HepG2 (cell line): ENCODE measurements at regions not wholly inside any gene's neighbourhood (a gene's known extent, or its start where the extent isn't known, plus 50 kb on each side); places are given as distances from the start of the nearest gene placed in this dataset.

Source experiments
- ATF7 ChIP-seq, 2 experiments: fragments of 450-650 bp in 1 of 2; sonication (generic) in 1 of 2; formaldehyde crosslinking in 1 of 2; IDR thresholded peaks; 2 replicates each; pipeline versions ENCODE4 v1.4.0 to v1.6.1; 2016 to 2020; ENCODE audit warnings: antibody characterized with exemption in 1 of 2, mild to moderate bottlenecking in 1 of 2, missing genetic modification reagents in 1 of 2
- E2F1 ChIP-seq: sonication (generic); formaldehyde crosslinking; IDR thresholded peaks from 2 replicates; pipeline ENCODE4 v1.5.0; 2020; ENCODE audit warnings: missing genetic modification reagents
- EP300 ChIP-seq, 3 experiments: sonication (generic) in 1 of 3; formaldehyde crosslinking in 1 of 3; IDR thresholded peaks; 2 replicates each; pipeline versions ENCODE4 v1.5.1 to v1.6.1; 2011 to 2020; ENCODE audit warnings: low read depth in 2 of 3, low read length in 2 of 3, borderline replicate concordance in 1 of 3, improper control_type of control experiment in 1 of 3, mild to moderate bottlenecking in 1 of 3, missing genetic modification reagents in 1 of 3, moderate library complexity in 1 of 3
- GPBP1L1 ChIP-seq: sonication (generic); formaldehyde crosslinking; IDR thresholded peaks from 2 replicates; pipeline ENCODE4 v1.5.0; 2020; ENCODE audit warnings: mild to moderate bottlenecking, missing genetic modification reagents
- HDAC6 ChIP-seq: fragments of 200-600 bp; sonication (generic); IDR thresholded peaks from 2 replicates; pipeline ENCODE4 v1.7.0; 2017; ENCODE audit warnings: mild to moderate bottlenecking, antibody characterized with exemption, low read length, low read depth
- KAT7 ChIP-seq: IDR thresholded peaks from 2 replicates; pipeline ENCODE4 v1.6.1; 2018; ENCODE audit warnings: borderline replicate concordance, missing compliant biosample characterization
- KDM6A ChIP-seq: IDR thresholded peaks from 2 replicates; pipeline ENCODE4 v1.6.1; 2016; ENCODE audit warnings: low read depth
- MZF1 ChIP-seq: sonication (generic); formaldehyde crosslinking; IDR thresholded peaks from 2 replicates; pipeline ENCODE4 v1.8.1; 2023; ENCODE audit warnings: mild to moderate bottlenecking, missing genetic modification reagents, borderline replicate concordance
- NFATC3 ChIP-seq: sonication (generic); formaldehyde crosslinking; IDR thresholded peaks from 2 replicates; pipeline ENCODE4 v1.5.1; 2020; ENCODE audit warnings: mild to moderate bottlenecking, missing genetic modification reagents
- STAG1 ChIP-seq: sonication (generic); formaldehyde crosslinking; IDR thresholded peaks from 2 replicates; pipeline ENCODE4 v1.4.0; 2020; ENCODE audit warnings: missing genetic modification reagents
- TP53 ChIP-seq: sonication (generic); formaldehyde crosslinking; conservative IDR thresholded peaks from 2 replicates; pipeline ENCODE4 v1.4.0; 2020; ENCODE audit warnings: missing genetic modification reagents
- U2AF1 ChIP-seq: fragments of 200-400 bp; formaldehyde crosslinking; optimal IDR thresholded peaks from 2 replicates; pipeline ENCODE3; 2017; ENCODE audit warnings: mild to moderate bottlenecking, low read depth, low read length
- YY1 ChIP-seq: IDR thresholded peaks from 2 replicates; pipeline ENCODE4 v1.6.1; 2011; ENCODE audit warnings: low read length, low read depth, moderate library complexity, mild to moderate bottlenecking; ENCODE audit not compliant: insufficient read depth, insufficient replicate concordance
- ZBTB20 ChIP-seq: sonication (generic); formaldehyde crosslinking; IDR thresholded peaks from 2 replicates; pipeline ENCODE4 v1.8.1; 2023; ENCODE audit warnings: missing genetic modification reagents, low read depth, mild to moderate bottlenecking, borderline replicate concordance
- ZBTB34 ChIP-seq: sonication (generic); formaldehyde crosslinking; IDR thresholded peaks from 2 replicates; pipeline ENCODE4 v1.8.0; 2022; ENCODE audit warnings: mild to moderate bottlenecking, missing genetic modification reagents
- ZNF3 ChIP-seq: IDR thresholded peaks from 2 replicates; pipeline ENCODE4 v1.7.0; 2017; ENCODE audit warnings: inconsistent platforms
- ZNF329 ChIP-seq: sonication (generic); formaldehyde crosslinking; IDR thresholded peaks from 2 replicates; pipeline ENCODE4 v1.9.0; 2021; ENCODE audit warnings: low read depth, mild to moderate bottlenecking, missing genetic modification reagents
- ZNF570 ChIP-seq: sonication (generic); formaldehyde crosslinking; IDR thresholded peaks from 2 replicates; pipeline ENCODE4 v1.4.0; 2020; ENCODE audit warnings: mild to moderate bottlenecking, missing genetic modification reagents, borderline replicate concordance
- ZNF724P ChIP-seq: sonication (generic); formaldehyde crosslinking; IDR thresholded peaks from 2 replicates; pipeline ENCODE4 v1.8.0; 2022; ENCODE audit warnings: missing genetic modification reagents, borderline replicate concordance
- ZNF772 ChIP-seq: sonication (generic); formaldehyde crosslinking; IDR thresholded peaks from 2 replicates; pipeline ENCODE4 v1.5.0; 2020; ENCODE audit warnings: mild to moderate bottlenecking, missing genetic modification reagents
- TF ChIP-seq, protein P1 (sequence below): IDR thresholded peaks from 2 replicates; pipeline ENCODE4 v1.6.1; 2012; ENCODE audit warnings: inconsistent platforms
- TF ChIP-seq, protein P2 (sequence below): sonication (generic); formaldehyde crosslinking; conservative IDR thresholded peaks from 2 replicates; pipeline ENCODE4 v1.4.0; 2020; ENCODE audit warnings: missing genetic modification reagents
- TF ChIP-seq, protein P3 (sequence below): sonication (generic); formaldehyde crosslinking; conservative IDR thresholded peaks from 2 replicates; pipeline ENCODE4 v1.4.0; 2020; ENCODE audit warnings: missing genetic modification reagents

DNA sequence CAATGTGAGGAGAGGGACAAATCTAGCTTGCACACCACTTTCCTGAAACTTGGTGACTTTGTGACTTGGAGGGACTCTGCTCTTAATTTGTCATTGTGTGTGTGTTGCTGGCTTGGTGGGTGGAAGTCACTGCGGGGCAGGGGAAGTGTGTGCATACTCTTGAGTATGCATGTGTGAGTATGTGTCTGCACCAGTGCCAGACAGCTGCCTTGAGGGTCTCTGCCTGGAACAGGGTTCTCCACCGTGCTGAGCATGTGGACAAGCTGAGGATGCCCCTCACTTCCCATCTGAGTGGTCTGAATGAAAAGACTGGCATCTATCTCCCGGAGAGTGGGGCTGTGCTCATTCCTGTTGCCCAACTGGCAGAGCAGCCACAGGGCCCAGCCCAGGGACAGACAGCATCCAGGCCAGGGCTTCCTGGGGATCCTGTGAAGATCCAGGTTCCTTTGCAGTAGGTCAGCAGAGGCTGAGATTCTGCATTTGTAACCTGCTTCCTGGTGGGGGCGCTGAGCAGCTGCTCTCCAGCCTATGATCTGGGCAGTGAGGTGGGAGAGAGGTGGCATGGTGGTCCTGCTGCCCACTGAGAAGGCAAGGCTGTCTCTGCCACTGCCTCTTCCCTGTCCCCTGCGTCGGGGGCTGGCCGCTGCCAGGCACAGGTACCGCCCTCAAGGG is 138.9 kb upstream of the HAAO start (continued):
- TF ChIP-seq EP300 (IDR thresholded peaks at IDR 0.05; ENCODE audit: low read depth in 2 of 2, low read length in 2 of 2): no peak
- peak; percentile 32; the same call in 1 of the 2 replicates for TF ChIP-seq EP300 (CRISPR knock-in tag; IDR thresholded peaks at IDR 0.05; ENCODE audit: borderline replicate concordance)
- TF ChIP-seq ZNF3 (CRISPR knock-in tag): no peak
- TF ChIP-seq GPBP1L1 (CRISPR knock-in tag): no peak
- TF ChIP-seq HDAC6: no peak
- TF ChIP-seq YY1: peak; percentile 47
- no peak for TF ChIP-seq TP53 (CRISPR knock-in tag)
- TF ChIP-seq, protein P1, sequence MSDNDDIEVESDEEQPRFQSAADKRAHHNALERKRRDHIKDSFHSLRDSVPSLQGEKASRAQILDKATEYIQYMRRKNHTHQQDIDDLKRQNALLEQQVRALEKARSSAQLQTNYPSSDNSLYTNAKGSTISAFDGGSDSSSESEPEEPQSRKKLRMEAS: no peak
- peak; percentile 38; the same call in 1 of the 2 replicates for TF ChIP-seq ZBTB20 (CRISPR knock-in tag)
- no peak for TF ChIP-seq ZNF570 (CRISPR knock-in tag)
- TF ChIP-seq ZNF724P: no peak
- no peak for TF ChIP-seq ATF7 (IDR thresholded peaks at IDR 0.05)
- TF ChIP-seq ATF7 (CRISPR knock-in tag; IDR thresholded peaks at IDR 0.05): no peak
- TF ChIP-seq KAT7 (CRISPR knock-in tag): peak; percentile 78; the same call in 1 of the 2 replicates
- TF ChIP-seq E2F1 (CRISPR knock-in tag): no peak
- TF ChIP-seq U2AF1: no peak
- TF ChIP-seq, protein P2, sequence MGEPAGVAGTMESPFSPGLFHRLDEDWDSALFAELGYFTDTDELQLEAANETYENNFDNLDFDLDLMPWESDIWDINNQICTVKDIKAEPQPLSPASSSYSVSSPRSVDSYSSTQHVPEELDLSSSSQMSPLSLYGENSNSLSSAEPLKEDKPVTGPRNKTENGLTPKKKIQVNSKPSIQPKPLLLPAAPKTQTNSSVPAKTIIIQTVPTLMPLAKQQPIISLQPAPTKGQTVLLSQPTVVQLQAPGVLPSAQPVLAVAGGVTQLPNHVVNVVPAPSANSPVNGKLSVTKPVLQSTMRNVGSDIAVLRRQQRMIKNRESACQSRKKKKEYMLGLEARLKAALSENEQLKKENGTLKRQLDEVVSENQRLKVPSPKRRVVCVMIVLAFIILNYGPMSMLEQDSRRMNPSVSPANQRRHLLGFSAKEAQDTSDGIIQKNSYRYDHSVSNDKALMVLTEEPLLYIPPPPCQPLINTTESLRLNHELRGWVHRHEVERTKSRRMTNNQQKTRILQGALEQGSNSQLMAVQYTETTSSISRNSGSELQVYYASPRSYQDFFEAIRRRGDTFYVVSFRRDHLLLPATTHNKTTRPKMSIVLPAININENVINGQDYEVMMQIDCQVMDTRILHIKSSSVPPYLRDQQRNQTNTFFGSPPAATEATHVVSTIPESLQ (CRISPR knock-in tag): no peak
- peak; percentile 71 for TF ChIP-seq STAG1 (CRISPR knock-in tag)
- TF ChIP-seq ZNF772 (CRISPR knock-in tag): peak; percentile 57; the same call in 1 of the 2 replicates
- TF ChIP-seq ZNF329 (CRISPR knock-in tag): no peak
- no peak for TF ChIP-seq MZF1
- no peak for TF ChIP-seq ZBTB34 (CRISPR knock-in tag)
- TF ChIP-seq, protein P3, sequence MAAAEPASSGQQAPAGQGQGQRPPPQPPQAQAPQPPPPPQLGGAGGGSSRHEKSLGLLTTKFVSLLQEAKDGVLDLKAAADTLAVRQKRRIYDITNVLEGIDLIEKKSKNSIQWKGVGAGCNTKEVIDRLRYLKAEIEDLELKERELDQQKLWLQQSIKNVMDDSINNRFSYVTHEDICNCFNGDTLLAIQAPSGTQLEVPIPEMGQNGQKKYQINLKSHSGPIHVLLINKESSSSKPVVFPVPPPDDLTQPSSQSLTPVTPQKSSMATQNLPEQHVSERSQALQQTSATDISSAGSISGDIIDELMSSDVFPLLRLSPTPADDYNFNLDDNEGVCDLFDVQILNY (CRISPR knock-in tag): 0 out of 2 replicates have a peak, but pooled peaks have one; percentile 17
- TF ChIP-seq NFATC3 (CRISPR knock-in tag): no peak
- 0 out of 2 replicates have a peak, but pooled peaks have one; percentile 36 for TF ChIP-seq KDM6A
